Right atrium auricular region (tissue), 2 donors: ENCODE measurements at regions not wholly inside any gene's neighbourhood (a gene's known extent, or its start where the extent isn't known, plus 50 kb on each side); places are given as distances from the start of the nearest gene placed in this dataset.

Source experiments
- DNase-seq: peaks from one replicate; pipeline ENCODE4 v3.0.0-alpha.2; 2019; ENCODE audit warnings: low spot score
- H3K27ac ChIP-seq, 2 donors: fragments of 200-600 bp; sonication (generic); 1 replicate in 1 of 2; 2 replicates in 1 of 2; pipeline ENCODE4 v1.5.1; 2016 to 2019
- H3K27me3 ChIP-seq, 2 donors: fragments of 200-600 bp; sonication (generic); one replicate each; pipeline versions ENCODE4 v1.5.1 to v1.6.0; 2017 to 2019
- H3K36me3 ChIP-seq: fragments of 200-600 bp; sonication (generic); one replicate; pipeline ENCODE4 v1.5.1; 2016
- H3K4me1 ChIP-seq, 2 donors: fragments of 200-600 bp; sonication (generic); one replicate each; pipeline versions ENCODE4 v1.5.1 to v1.6.0; 2017 to 2019
- H3K4me3 ChIP-seq, 2 donors: fragments of 200-600 bp; sonication (generic); 1 replicate in 1 of 2; 2 replicates in 1 of 2; pipeline ENCODE4 v1.5.1; 2017 to 2019; ENCODE audit warnings: mild to moderate bottlenecking in 1 of 2, moderate library complexity in 1 of 2
- H3K9me3 ChIP-seq, 2 donors: fragments of 200-600 bp; sonication (generic); one replicate each; pipeline ENCODE4 v1.5.1; 2019
- CTCF ChIP-seq, 2 donors: fragments of 200-600 bp; sonication (generic); IDR thresholded peaks; one replicate each; pipeline ENCODE4 v1.5.1; 2019; ENCODE audit warnings: antibody characterized with exemption in 2 of 2

GRCh38 chr1:99445486-99445885 is 181.2 kb downstream of the PLPPR4 start:
- H3K36me3 ChIP-seq = no peaks in the 10 kb centered on the region
- no peaks in the 10 kb centered on the region for H3K27me3 ChIP-seq
- no peak for DNase-seq
- no peak overlapping the region for H3K4me3 ChIP-seq
- peaks cover 0 to 5% of the 10 kb centered on the region in 2 donors for H3K4me1 ChIP-seq
- no peak overlapping the region for H3K27ac ChIP-seq
- H3K9me3 ChIP-seq = no peaks in the 10 kb centered on the region
- no peak for TF ChIP-seq CTCF (IDR thresholded peaks at IDR 0.05)

GRCh38 chr1:99447721-99448120 is 183.4 kb downstream of the PLPPR4 start:
- no peak for TF ChIP-seq CTCF (IDR thresholded peaks at IDR 0.05)
- Histone ChIP-seq H3K36me3 (no peaks in the 10 kb centered on the region), H3K27me3 (no peaks in the 10 kb centered on the region), H3K9me3 (no peaks in the 10 kb centered on the region), H3K4me1 (peaks cover 0 to 5% of the 10 kb centered on the region in 2 donors), H3K4me3 (no peak overlapping the region), H3K27ac (no peak overlapping the region)
- DNase-seq = no peak

- Histone ChIP-seq H3K27me3 (no peaks in the 10 kb centered on the region), H3K4me1 (no peaks in the 10 kb centered on the region), H3K36me3 (no peaks in the 10 kb centered on the region), H3K27ac (no peak overlapping the region), H3K4me3 (no peak overlapping the region), H3K9me3 (no peaks in the 10 kb centered on the region)
- TF ChIP-seq CTCF (IDR thresholded peaks at IDR 0.05) = no peak
- no peak for DNase-seq
Observed at GRCh38 chr1:99455760-99456159, 190.2 kb upstream of the PALMD start.

GRCh38 chr1:99456536-99456935 is 189.4 kb upstream of the PALMD start:
- TF ChIP-seq CTCF (IDR thresholded peaks at IDR 0.05) = no peak
- H3K4me1 ChIP-seq = no peaks in the 10 kb centered on the region

DNA sequence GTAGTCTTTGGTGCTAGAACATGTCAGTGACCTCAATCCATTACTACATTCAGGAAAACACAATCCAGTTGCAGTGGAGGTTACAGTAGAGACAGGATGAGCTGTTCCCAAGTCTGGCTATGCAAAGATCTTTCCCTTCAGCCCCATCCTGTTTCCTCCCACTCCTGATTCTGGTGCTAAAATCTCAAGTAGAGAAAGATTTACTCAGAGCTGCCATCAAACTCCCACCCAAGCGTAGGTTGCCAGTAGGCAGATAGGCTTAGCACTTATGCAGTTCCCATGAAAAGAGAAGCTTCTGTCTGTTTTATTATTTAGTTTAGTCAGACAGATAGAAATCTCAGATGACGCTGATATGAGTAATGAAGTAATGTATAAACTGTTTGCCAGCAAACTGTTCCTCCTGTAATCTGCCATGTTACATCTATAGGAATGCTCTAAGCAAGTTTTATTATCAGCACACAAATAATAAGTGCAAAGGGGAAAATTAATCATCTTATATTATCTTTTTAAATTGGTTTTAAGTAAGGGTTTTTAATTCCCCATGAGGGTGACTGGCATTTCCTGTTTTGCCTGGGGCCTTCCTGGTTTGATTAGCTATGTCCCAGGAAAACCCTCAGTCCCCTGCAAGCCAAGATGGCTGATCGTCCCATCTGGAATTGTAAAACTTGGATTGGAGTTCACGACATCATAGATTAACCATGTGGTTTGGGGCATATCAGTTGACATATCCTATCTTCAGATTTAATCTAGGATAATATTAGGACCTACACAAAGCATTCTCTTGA is 188.3 kb upstream of the PALMD start:
- H3K4me3 ChIP-seq = no peak overlapping the region
- H3K9me3 ChIP-seq = no peaks in the 10 kb centered on the region
- H3K27ac ChIP-seq = no peak overlapping the region
- no peak for DNase-seq
- no peaks in the 10 kb centered on the region for H3K27me3 ChIP-seq
- no peak for TF ChIP-seq CTCF (IDR thresholded peaks at IDR 0.05)
- no peaks in the 10 kb centered on the region for H3K4me1 ChIP-seq
- no peaks in the 10 kb centered on the region for H3K36me3 ChIP-seq

More at GRCh38 chr1:99456536-99456935, 189.4 kb upstream of the PALMD start:
- no peaks in the 10 kb centered on the region for H3K9me3 ChIP-seq
- H3K36me3 ChIP-seq = no peaks in the 10 kb centered on the region
- no peak overlapping the region for H3K27ac ChIP-seq
- H3K27me3 ChIP-seq = no peaks in the 10 kb centered on the region
- no peak overlapping the region for H3K4me3 ChIP-seq
- no peak for DNase-seq

DNA sequence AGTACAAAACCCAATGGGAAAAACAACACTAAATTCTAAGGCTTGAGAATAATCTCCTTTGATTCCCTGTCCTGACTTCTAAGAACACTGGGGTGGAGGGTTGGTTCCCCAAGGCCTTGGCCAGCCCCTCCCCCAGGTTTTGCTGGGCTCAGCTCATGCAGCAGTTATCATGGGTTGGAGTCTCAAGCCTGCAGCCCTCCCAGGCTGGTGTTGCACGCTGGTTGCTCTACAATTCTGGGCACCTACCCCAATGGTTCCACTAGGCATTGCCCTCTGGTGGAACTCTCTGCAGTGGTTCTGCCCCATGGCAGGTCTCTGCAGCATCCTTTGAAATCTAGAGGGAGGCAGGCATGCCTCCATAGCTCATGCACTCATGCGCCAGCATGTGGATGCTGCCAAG is 184.4 kb upstream of the PALMD start:
- H3K27ac ChIP-seq = no peak overlapping the region
- no peak overlapping the region for H3K4me3 ChIP-seq
- no peaks in the 10 kb centered on the region for H3K36me3 ChIP-seq
- H3K27me3 ChIP-seq = no peaks in the 10 kb centered on the region
- TF ChIP-seq CTCF (IDR thresholded peaks at IDR 0.05) = no peak
- no peak for DNase-seq
- H3K9me3 ChIP-seq = no peaks in the 10 kb centered on the region
- no peaks in the 10 kb centered on the region for H3K4me1 ChIP-seq
